HG02852 (cell line): ENCODE measurements at regions not wholly inside any gene's neighbourhood (a gene's known extent, or its start where the extent isn't known, plus 50 kb on each side); places are given as distances from the start of the nearest gene placed in this dataset.
"Not testable (repeated sequence)": the region's sequence is repeated elsewhere in the genome, so short reads cannot be mapped to it uniquely, and the experiment has no call there.

Experiments
- ATAC-seq: cut with Tn5 transposase; IDR thresholded peaks from one replicate; pipeline ENCODE4 v1.9.1; 2021; ENCODE audit warnings: mild to moderate bottlenecking, moderate library complexity; ENCODE audit not compliant: unreplicated experiment

DNA sequence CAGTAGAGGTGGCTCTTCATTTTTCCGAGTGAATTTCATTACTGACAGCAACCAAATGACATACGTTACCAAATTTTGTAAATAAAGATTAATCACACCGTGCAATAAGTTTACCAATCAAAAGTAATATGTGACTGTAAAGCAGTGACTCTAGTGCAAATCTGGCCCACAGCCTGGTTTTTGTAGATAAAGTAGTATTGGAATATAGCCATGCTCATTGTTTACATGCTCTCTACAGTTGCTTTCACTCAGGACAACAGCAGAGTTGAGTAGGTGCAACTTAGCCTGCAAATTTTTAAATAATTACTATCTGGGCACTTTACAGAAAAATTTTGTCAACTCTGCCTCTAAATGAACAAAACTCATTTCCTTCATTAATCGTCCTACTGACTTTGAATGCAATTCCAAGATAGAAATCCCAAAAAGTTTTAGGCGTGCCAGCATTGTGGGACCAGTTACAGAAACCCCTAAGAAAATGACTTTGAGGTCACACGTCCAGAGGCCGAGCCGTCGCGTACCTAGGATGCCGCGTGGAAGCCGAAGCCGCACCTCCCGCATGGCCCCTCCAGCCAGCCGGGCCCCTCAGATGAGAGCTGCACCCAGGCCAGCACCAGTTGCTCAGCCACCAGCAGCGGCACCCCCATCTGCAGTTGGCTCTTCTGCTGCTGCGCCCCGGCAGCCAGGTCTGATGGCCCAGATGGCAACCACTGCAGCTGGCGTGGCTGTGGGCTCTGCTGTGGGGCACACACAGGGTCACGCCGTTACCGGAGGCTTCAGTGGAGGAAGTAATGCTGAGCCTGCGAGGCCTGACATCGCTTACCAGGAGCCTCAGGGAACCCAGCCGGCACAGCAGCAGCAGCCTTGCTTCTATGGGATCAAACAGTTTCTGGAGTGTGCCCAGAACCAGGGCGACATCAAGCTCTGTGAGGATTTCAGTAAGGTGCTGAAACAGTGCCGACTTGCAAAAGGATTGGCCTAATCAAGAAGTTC lies 180.7 kb upstream of the TLE4 start:
- ATAC-seq: no peak

DNA sequence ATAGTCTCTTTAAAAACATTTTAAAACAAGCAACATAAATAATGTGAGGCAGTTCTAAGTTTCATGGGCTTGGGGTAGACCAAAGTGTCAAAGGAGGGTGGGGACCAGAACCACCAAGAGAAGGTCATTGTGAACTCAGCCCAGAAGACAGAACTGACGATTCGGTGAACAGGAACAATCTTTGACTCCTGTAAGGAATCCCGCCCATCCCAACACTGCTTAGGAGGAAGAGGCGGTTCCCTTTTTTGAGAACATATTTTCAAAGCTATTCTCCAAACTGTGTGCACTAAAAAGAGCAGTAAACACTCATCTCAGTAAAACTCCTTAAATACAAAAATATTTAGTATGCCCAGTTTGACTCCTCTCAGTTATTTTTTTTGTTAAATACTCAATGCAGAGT lies 176.5 kb upstream of the TLE4 start:
- ATAC-seq: no peak

- ATAC-seq: no peak
Observed at GRCh38 chr9:79395755-79396154, 176.0 kb upstream of the TLE4 start.

GRCh38 chr9:79396168-79396567 lies 175.6 kb upstream of the TLE4 start:
- no peak for ATAC-seq

- no peak for ATAC-seq
Observed at GRCh38 chr9:79403495-79403894, 168.3 kb upstream of the TLE4 start.

DNA sequence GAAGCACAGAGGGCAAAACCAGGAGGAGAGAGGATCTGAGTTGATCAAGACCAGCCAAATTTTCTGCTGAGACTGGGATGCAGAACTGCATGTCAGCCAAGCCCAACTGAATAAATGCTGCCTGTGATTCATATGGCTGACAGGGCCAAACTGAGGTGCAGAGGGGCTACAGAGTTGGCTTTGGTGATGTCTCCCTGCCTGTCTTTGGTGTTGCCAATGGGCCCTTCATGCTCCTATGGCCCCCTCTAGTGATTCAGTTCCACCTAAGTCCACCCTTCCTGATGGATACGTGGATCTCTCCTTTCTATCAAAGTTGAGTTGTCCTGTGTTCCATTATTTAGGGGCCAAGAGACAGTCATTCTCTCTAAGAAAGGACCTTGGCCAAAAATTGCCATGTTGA lies 163.6 kb upstream of the TLE4 start:
- ATAC-seq: no peak

DNA sequence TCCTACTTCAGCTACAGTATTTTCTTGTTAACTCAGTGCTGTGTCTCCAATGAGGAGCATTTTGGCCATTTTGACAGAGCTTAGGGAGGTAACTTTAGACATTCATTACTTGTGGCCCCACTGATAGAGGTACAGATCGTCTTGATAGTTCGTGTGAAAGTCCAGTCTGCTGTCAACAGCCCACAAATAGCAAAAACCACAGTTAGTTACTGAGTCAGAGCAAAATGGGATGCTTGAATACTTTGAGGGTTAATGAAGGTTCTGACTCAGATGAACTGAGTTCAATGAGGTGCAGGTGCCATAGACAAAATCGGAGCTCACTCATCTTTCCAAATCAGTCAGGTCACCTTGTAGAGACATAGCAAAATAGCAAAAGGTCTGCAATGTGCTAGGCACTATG lies 163.1 kb upstream of the TLE4 start:
- peak; percentile 75 for ATAC-seq

DNA sequence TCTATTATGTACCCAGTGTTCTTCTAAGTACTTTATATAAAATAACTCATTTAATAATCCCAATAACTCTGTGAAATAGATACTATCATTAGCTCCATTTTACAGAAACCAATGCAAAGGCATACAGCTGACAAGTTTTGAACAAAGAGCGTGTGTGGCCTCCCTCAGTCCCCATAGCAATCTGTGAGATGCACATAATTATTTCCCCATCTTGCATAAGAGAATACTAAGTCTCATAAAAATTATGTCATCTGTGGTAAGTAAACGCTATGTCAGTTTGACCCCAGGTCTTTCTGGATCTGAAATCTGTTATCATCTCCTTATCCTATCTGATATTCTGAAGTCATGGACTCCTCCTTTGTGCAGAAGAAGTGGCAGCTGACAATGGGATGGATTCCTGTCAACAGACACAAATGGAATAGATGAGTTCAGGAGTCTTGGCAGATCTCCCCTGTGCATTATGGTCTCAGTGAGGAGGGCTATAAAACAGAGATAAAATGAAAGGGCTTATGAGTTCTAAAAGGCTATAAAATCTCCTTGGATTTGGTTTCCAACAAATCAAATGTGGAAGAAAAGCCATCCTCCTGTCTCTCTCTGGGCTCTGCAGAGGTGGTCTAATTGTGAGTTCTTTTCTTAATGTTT lies 162.5 kb upstream of the TLE4 start:
- ATAC-seq: no peak

DNA sequence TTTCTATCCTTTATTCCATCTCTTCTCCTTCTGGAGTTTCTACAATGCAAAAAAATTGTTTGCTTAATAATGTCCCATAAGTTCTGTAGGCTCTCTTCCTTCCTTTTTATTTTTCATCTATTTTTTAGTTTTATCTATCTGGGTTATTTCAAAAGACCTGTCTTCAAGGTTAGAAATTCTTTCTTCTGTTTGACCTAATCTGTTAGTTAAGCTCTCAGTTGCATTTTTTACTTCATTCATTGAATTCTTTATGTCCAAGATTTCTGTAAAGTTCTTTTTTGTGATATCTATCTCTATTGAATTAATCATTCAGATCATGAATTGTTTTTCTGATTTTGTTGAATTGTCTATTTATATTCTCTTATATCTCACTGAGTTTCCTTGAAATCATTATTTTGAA lies 145.9 kb upstream of the TLE4 start:
- ATAC-seq: no peak

GRCh38 chr9:79428422-79428821 lies 143.3 kb upstream of the TLE4 start:
- no peak for ATAC-seq

DNA sequence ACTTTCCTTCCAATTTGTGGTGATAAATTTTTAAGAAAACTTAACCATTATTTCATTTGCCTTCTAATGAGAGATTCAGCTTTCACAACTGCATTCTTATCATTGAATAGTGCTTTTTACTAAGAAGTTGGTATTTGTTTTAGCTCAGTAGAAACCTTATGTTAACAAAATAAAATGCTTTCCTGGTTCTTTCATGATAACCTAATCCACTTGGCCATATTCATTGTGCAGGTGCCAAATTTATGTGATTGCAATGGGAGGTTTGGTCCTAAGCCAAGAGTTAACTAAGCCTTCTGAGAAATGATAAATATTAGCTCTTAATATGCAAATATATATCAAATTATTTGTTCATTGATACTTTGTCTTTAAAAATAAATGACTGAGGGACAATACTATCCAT lies 141.1 kb upstream of the TLE4 start:
- no peak for ATAC-seq

GRCh38 chr9:79431019-79431679 lies 140.6 kb upstream of the TLE4 start:
- no peak for ATAC-seq

GRCh38 chr9:79432485-79432884 lies 139.3 kb upstream of the TLE4 start:
- no peak for ATAC-seq

GRCh38 chr9:79433703-79434102 lies 138.1 kb upstream of the TLE4 start:
- ATAC-seq: no peak

- ATAC-seq: not testable (repeated sequence)
Observed at GRCh38 chr9:79439221-79439620, 132.5 kb upstream of the TLE4 start.

- no peak for ATAC-seq
Observed at GRCh38 chr9:79446523-79447307, 125.0 kb upstream of the TLE4 start.

DNA sequence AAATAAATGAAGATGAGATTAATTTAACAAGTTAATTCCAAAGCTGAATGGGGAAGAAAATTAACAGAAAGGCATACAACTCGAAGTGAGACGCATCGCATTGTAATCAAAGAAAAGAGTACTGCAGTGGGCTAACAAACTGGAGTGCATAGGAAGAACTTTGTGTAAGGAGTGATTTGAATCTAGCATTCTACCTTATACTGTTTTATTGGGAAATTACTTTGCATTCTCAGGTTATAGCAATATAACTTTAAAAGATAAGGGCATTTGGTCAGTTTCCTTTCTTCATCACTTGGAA lies 124.5 kb upstream of the TLE4 start:
- ATAC-seq: no peak

DNA sequence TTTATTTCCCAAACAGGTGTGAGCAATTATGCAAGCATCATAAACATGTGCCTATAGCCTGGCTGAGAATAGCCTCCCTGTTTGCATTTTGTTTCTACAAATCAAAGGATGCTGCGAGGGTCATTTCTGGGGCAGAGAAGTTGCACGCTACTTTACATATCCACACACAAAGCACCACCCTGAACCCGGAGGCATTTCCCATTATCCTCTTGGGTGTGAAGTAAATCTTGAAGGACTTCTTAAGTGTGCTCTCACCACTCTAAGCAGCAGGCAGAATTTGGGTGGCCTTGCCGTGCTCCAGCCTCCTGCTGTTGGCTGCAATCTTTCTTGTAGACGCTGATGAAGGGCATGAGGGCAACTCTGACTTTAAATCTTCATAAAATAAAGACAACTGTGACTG lies 124.0 kb upstream of the TLE4 start:
- no peak for ATAC-seq

DNA sequence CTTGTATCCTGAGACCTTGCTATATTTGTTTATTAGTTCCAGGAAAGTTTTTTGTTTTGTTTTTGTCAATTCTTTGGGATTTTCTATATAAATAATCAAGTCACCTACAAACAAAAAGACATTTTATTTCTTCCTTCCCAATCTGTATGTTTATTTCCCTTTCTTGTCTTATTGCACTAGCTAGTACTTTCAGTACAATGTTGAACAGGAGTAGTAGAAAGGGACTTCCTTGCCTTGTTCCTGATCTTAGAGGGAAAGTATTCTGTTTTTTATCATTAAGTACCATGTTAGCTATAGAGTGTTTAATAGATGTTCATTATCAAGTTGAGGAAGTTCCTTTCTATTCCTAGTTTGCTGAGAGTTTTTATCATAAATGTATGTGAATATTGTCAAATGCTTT lies 119.5 kb upstream of the TLE4 start:
- no peak for ATAC-seq

- no peak for ATAC-seq
Observed at GRCh38 chr9:79461712-79462111, 110.1 kb upstream of the TLE4 start.

DNA sequence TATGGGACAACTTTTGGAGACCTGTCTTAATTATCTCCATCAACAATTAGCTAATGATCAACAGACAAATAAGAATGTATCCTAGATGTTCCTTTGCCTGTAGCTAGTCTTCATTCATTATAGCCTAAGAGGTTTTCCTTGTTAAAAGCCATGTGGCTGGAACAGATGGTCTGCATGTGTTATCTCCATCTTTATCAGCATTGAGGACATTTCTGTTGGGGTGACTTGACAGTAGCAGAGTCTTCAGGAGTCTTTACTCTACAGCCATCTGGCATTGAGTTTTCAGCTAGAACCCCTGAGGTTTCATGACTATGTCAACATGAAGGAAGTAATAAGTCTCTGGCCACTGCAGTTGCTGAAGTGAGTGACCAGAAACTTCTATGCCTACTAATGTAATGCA lies 106.6 kb upstream of the TLE4 start:
- ATAC-seq: no peak
